Right ventricle myocardium superior (tissue), 1 donor: ENCODE measurements at regions not wholly inside any gene's neighbourhood (a gene's known extent, or its start where the extent isn't known, plus 50 kb on each side); places are given as distances from the start of the nearest gene placed in this dataset.
"Not testable (repeated sequence)": the region's sequence is repeated elsewhere in the genome, so short reads cannot be mapped to it uniquely, and the experiment has no call there.

Experiments
- ATAC-seq: fragments of 200-7000 bp; cut with Tn5 transposase; one replicate; pipeline ENCODE4 v1.9.1; 2020; ENCODE audit warnings: mild to moderate bottlenecking; ENCODE audit not compliant: poor library complexity
- DNase-seq: peaks from one replicate; pipeline ENCODE4 v3.0.0-alpha.2; 2020
- intact Hi-C: fragments of 100-400 bp; cut with DNase I; formaldehyde crosslinking; loops from one replicate; pipeline ENCODE4 v1.11.2; 2022
- donor health status: DM: no; HTN: yes; CAD: no; lungs with severe emphysema.

GRCh38 chr5:121029536-121030245 is 565.6 kb downstream of the PRR16 start:
- DNase-seq, result no peak
- no peak for ATAC-seq
- intact Hi-C loops, result no loop called here

- DNase-seq (no peak), ATAC-seq (peak; percentile 48)
- intact Hi-C loops, result no loop called here
Observed at GRCh38 chr5:121031491-121031890, 567.4 kb downstream of the PRR16 start.

- no peak for DNase-seq
- intact Hi-C loops, result no loop called here
- no peak for ATAC-seq
Observed at GRCh38 chr5:121033334-121033733, 569.2 kb downstream of the PRR16 start.

GRCh38 chr5:121038438-121038837 is 574.3 kb downstream of the PRR16 start:
- ATAC-seq (no peak), DNase-seq (no peak)
- intact Hi-C loops, result no loop called here

- no peak for ATAC-seq
- intact Hi-C loops, result no loop called here
- DNase-seq, result no peak
Observed at GRCh38 chr5:121049971-121050370, 585.9 kb downstream of the PRR16 start.

GRCh38 chr5:121053055-121053985 is 589.2 kb downstream of the PRR16 start:
- no peak for DNase-seq
- no peak for ATAC-seq
- intact Hi-C loops, result no loop called here

GRCh38 chr5:121055586-121055985 is 591.5 kb downstream of the PRR16 start:
- ATAC-seq, result no peak
- intact Hi-C loops, result no loop called here
- no peak for DNase-seq

DNA sequence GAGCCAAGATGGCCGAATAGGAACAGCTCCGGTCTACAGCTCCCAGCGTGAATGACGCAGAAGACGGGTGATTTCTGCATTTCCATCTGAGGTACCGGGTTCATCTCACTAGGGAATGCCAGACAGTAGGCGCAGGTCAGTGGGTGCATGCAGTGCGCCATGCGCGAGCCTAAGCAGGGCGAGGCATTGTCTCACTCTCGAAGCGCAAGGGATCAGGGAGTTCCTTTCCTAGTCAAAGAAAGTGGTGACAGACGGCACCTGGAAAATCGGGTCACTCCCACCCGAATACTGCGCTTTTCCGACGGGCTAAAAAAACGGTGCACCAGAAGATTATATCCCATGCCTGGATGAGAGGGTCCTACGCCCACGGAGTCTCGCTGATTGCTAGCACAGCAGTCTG is 600.1 kb downstream of the PRR16 start:
- intact Hi-C loops, ATAC-seq: not testable (repeated sequence)
- peak; percentile 28 for DNase-seq

DNA sequence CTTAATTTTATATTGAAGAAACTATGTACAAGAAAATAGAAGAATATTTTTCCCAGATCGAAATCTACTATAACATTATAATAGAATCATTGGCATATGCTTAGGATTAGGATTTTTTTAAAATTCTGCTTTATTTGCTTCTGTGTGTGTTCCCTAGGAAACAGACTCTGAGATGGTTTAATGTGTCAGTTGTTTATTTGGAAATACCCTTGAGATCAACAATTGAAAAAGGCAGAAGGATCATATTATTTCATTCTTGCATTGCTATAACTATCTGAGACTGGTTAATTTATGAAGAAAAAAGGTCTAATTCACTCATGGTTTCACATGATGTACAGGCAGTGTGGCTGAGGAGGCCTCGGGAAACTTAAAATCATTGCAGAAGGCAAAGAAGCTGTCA is 622.6 kb downstream of the PRR16 start:
- ATAC-seq (no peak), DNase-seq (no peak)
- intact Hi-C loops, result no loop called here

DNA sequence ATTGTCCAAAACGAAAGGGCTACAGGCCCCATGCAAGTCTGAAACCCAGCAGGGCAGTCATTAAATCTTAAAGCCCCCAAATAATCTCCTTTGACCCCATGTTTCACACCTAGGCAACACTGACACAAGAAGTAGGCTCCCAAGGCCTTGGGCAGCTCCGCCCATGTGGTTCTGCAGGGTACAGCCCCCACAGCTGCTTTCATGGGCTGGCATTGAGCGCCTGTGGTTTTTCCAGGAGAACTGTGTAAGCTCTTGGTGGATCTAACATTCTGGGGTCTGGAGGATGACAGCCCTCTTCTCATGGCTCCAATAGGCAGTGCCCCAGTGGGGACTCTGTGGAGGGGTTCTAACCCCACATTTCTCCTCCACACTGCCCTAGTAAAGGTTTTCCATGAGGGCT is 623.5 kb downstream of the PRR16 start:
- intact Hi-C loops, result no loop called here
- ATAC-seq (no peak), DNase-seq (no peak)

GRCh38 chr5:121088341-121088740 is 624.2 kb downstream of the PRR16 start:
- DNase-seq (no peak), ATAC-seq (no peak)
- intact Hi-C loops, result no loop called here

- ATAC-seq, result no peak
- intact Hi-C loops, result no loop called here
- DNase-seq, result no peak
Observed at GRCh38 chr5:121090822-121091221, 626.7 kb downstream of the PRR16 start.

- DNase-seq (no peak), ATAC-seq (no peak)
- intact Hi-C loops, result no loop called here
Observed at GRCh38 chr5:121100931-121101330, 636.8 kb downstream of the PRR16 start.

DNA sequence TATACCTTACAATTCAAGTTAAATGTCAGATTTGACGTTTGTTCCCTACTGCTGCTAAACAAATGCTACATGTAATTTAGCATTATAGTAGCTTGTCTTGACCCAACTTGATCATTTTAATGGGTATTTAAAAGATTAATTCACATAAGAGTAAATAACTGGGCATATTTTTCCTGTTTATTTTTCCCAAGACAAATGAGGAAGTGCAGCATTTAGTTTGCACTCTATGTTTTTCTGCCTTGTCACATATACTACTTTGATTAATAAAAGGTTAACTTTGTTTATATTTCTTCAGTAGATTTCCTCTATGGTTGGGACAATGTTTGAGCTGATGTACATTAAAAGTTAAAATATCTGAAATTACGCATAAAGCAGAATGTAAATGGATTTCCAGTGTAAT is 641.8 kb downstream of the PRR16 start:
- intact Hi-C loops, result no loop called here
- DNase-seq, result no peak
- ATAC-seq, result no peak

GRCh38 chr5:121106721-121107690 is 642.9 kb downstream of the PRR16 start:
- intact Hi-C loops, DNase-seq, ATAC-seq: not testable (repeated sequence)

GRCh38 chr5:121108725-121109124 is 644.6 kb downstream of the PRR16 start:
- intact Hi-C loops, result no loop called here
- DNase-seq, result no peak

DNA sequence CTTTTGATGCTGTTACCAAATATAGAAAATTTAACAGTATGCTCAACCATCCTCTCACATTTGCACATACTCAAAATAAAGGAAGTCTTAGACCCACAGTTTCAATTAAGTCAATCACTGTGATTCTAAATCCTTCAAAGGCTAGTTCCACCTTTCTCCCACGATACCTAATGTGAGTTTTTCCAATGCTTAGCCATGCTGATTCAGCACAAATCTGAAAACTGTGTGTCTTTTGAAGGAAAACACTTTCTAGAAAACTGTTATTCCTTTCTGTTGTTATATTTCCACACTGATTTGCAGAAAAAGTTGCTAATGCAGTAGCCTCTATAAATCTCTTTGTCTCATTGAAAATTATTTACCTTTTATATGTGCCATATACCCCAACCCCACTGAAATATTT is 645.7 kb downstream of the PRR16 start:
- no peak for DNase-seq
- ATAC-seq, result no peak
- intact Hi-C loops, result no loop called here

More at GRCh38 chr5:121108725-121109124, 644.6 kb downstream of the PRR16 start:
- no peak for ATAC-seq

DNA sequence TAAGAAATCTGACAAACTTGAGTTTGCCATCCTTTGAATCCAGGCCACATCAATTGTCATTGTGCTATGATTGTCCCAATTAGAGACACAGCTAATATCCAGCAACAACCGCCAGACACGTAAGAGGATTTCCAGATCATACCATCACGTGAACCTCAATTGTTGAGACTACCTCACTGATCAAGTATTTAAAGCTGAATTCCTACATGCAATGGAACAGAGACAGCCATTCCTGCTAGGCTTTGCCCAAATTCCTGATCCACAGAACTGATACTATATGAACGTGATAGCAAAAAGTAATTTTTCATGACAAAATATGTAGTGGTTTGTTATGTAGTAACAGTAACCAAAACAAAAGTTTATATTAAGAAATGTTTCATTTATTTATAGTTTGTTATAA is 657.7 kb downstream of the PRR16 start:
- DNase-seq, result no peak
- ATAC-seq, result no peak
- intact Hi-C loops, result no loop called here

DNA sequence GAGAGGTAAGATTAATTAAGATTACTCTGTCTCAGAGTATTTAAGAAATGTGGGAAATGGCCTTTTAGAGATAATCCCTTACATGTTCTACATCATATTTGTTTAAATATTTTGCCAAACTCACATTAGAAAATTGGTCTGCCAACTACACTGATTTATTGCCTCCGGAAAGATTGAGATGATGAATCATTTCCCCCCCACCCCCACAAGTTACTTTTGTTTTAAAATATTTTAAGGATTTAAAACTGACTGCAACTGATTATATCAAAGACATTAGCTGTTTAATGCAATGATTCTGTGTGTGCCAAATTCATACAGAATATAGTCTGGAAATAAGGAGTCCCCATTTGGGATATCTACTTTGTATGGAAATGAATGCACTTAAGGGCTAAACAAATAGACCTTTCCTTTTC is 674.4 kb downstream of the PRR16 start:
- intact Hi-C loops, result no loop called here
- ATAC-seq (no peak), DNase-seq (no peak)
